HFF-Myc (cell line): ENCODE measurements at regions not wholly inside any gene's neighbourhood (a gene's known extent, or its start where the extent isn't known, plus 50 kb on each side); places are given as distances from the start of the nearest gene placed in this dataset.

ENCODE experiments used
- DNase-seq: peaks from one replicate; pipeline ENCODE4 v3.0.0-alpha.2; 2011; ENCODE audit warnings: low read depth; ENCODE audit errors: extremely low read depth
- H3K4me3 ChIP-seq: replicated peaks from 2 replicates; pipeline ENCODE4 v1.5.1; 2011; ENCODE audit warnings: low read depth, mild to moderate bottlenecking, control low read depth, low read length
- TF ChIP-seq, protein P1 (sequence below): IDR thresholded peaks from 2 replicates; pipeline ENCODE4 v1.5.1; 2012; ENCODE audit warnings: mild to moderate bottlenecking, low read depth, low read length, control low read depth; ENCODE audit errors: missing control alignments

DNA sequence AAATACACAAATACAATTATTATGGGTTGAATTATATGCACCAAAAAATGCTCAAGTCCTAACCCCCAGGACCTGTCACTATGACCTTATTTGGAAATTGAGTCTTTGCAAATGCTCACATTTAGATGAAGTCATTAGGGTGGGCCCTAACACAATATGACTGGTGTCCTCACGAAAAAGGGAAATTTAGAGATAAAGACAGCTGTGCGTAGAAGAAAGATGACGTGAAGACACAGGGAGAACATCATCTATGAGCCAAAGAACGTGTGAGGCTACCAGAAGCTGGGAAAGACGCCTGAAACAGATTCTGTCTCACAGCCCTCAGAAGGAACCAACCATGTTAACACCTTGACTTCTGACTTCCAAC is 259.2 kb downstream of the EMP1 start:
- DNase-seq = no peak
- TF ChIP-seq, protein P1, sequence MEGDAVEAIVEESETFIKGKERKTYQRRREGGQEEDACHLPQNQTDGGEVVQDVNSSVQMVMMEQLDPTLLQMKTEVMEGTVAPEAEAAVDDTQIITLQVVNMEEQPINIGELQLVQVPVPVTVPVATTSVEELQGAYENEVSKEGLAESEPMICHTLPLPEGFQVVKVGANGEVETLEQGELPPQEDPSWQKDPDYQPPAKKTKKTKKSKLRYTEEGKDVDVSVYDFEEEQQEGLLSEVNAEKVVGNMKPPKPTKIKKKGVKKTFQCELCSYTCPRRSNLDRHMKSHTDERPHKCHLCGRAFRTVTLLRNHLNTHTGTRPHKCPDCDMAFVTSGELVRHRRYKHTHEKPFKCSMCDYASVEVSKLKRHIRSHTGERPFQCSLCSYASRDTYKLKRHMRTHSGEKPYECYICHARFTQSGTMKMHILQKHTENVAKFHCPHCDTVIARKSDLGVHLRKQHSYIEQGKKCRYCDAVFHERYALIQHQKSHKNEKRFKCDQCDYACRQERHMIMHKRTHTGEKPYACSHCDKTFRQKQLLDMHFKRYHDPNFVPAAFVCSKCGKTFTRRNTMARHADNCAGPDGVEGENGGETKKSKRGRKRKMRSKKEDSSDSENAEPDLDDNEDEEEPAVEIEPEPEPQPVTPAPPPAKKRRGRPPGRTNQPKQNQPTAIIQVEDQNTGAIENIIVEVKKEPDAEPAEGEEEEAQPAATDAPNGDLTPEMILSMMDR = no peak
- no peak overlapping the region for H3K4me3 ChIP-seq

DNA sequence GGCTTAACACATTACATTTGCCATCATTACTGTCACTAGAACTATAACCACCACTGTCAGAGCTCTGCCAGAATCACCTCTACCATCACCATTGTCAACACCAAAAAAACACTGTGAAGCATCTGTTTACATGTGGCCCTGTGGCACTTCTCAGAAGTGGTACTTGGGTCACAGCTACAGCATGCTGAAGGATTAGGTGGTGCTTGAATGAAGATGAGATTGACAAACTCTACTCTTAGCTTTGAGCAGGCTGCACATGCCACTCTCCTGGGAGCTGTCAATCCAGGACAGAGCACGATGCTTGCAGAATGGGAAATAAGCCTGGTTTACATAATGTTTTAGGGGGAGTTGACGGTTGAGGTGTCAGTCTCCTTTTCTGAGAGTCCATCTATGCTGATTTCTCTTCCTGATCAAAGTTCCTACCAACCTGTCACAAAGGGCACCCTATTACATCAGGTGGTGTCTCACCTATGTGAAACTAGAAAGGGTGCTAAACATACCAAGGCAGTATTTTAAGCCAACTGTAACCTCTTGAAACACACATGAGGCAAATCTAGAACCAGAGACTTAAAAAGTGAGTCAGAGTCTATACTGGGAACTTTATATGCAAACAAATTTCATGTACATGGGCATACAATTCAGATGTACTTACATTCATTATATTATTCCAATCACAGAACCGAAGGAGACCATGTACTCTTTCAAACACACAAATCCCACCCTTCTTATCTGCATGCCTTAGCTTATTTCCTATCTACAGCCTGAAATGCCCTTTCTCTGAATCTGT is 258.7 kb downstream of the EMP1 start:
- DNase-seq = no peak
- TF ChIP-seq, protein P1 = no peak
- H3K4me3 ChIP-seq = no peak overlapping the region

DNA sequence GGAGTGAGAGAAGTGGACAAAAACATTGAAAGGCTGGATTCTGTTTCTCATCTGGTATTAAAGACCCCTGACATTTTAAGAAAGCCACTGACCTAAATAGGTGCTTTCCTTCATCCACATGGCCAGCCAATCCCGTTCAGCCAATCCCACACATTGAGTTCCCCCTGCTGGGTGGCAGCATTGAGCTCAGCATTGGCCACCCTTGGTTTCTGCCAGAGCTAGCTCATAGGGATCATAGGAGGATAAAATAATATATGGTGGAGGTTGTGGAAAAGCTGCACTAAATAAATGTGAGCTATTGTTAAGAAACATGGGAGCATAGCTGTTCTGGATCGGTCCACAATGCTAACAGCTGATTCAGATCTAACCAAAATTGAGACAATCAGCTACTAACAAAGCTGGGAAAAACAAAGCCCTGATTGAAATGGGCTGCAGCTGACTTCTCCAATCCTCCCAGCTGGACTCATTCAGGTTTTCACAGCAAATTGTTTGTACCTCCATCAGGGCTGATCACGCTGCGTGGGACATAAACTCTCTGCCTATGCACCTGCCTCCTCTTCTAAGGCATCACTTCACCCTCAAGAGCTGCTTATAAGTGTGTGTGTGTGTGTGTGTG is 256.5 kb downstream of the EMP1 start:
- TF ChIP-seq, protein P1 = no peak
- DNase-seq = no peak
- H3K4me3 ChIP-seq = no peak overlapping the region

DNA sequence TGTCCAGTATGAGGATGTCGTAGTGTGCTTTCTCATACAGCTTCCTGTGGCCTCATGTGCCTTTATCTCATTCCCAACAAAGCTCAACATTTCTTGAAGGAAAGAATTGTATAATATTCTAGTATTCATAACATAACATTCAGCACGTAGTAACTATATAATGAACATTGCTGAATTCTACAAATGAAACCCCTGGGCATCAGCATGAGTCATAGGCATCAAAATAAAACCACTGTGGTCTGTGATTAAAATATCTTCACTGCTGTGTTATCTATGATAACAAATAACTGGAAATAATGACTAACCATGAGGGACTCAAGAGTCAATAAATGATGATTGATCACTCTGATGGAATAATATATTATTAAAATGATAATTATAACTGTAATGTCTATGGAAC is 255.2 kb downstream of the EMP1 start:
- no peak for DNase-seq
- TF ChIP-seq, protein P1 = no peak
- H3K4me3 ChIP-seq = no peak overlapping the region

DNA sequence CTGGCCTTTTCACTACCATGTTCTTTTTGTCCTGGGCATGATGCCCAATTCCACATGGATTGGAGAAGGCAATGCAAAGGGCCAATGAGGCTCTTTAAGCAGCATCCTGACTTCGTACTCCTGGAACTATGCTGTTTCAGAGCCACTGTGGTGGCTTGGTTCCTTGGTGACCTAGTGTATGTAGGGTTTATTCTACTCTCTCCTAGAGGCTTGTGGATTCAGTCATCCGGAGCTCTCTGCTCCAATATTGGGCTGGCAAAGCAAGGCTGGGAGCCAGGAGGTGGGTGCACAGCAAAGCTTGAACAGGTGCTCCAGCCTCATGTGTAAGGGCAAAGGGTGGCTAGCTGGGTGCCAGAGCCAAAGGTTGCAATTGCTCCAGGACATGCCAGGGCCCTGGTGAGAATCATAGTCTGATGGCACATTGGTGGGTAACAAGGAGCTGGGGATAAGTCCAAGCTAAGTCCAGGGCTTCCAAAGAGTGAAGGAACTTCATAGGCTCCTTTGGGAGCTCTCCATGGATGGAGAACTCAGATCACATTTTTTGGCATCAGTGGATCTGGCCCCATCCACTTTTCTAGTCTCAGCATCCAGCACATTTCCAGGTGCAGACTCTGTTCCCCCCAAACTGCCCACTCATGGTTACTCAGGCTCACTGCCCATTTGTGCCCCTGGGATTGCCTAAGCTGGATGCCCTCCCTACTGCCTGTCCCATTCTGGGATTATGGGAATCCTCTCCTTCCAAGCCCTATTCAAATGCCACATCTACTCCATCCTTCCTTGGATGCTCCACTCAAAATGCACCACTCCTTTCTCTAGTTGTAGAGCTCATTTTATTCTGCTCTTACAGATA is 253.9 kb downstream of the EMP1 start:
- no peak overlapping the region for H3K4me3 ChIP-seq

DNA sequence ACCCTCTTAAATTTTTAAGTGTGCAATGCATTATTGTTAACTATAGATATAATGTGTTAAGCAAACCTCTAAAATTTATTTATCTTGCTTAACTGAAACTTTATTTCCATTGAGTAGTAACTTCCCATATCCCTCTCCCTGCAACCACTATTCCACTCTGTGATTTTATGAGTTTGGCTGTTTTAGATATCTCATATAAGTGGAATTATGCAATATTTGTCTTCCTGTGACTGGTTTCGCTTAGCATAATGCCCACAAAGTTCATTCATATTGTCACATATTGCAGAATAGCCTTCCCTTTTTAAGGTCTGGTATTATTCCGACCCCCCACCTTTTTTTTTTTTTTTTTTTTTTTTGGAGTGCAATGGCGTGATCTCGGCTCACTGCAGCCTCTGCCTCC is 247.6 kb downstream of the EMP1 start:
- no peak for DNase-seq
- no peak overlapping the region for H3K4me3 ChIP-seq
- TF ChIP-seq, protein P1 = no peak

More for the DNA sequence above, 253.9 kb downstream of the EMP1 start:
- no peak for DNase-seq
- TF ChIP-seq, protein P1 = no peak
